ENCODE measurements at regions not wholly inside any gene's neighbourhood (a gene's known extent, or its start where the extent isn't known, plus 50 kb on each side); places are given as distances from the start of the nearest gene placed in this dataset.
"Not testable (repeated sequence)": the region's sequence is repeated elsewhere in the genome, so short reads cannot be mapped to it uniquely, and the experiment has no call there.

- peak; percentile 65 to 72 for DNase-seq (ENCODE audit: low read depth in 2 of 2)
Observed at GRCh38 chr12:115323223-115323905, 639.4 kb upstream of the TBX3 start.

- DNase-seq (ENCODE audit: low read depth in 2 of 2), result peak; percentile 62 to 65
Observed at GRCh38 chr12:115322275-115322674, 638.3 kb upstream of the TBX3 start.

- DNase-seq (ENCODE audit: low read depth in 2 of 2), result no peak
Observed at GRCh38 chr12:115320967-115321366, 637.0 kb upstream of the TBX3 start.

GRCh38 chr12:115320451-115320850, 636.5 kb upstream of the TBX3 start:
- no peak for DNase-seq (ENCODE audit: low read depth in 2 of 2)

DNA sequence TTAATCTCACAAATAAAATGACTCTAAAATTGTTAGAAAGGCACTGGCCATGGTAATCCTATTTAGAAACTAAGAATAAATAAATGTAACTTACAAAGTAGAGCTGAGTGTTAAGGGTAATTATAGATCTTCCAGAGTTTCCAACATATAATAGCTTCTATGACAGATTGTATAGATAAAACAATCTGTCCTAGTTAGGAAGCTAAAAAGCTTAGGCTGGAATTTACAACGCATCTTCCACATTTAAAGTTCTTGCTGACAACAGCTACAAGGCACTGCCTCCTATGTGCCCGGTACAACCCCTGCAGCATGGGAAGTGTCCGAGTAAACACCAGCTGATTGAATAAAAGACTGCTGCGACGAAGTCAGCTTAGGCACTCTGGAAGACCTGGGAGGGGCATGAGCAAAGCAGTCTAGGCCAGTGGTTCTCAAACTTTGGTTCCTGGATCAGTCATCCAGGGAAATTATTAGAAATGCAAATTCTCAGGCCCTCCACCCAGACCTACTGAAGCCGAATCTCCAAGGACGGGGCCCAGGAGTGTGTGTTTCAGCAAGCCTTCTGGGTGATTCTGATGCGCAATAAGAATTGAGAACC, 635.6 kb upstream of the TBX3 start:
- no peak for DNase-seq (ENCODE audit: low read depth in 2 of 2)

DNA sequence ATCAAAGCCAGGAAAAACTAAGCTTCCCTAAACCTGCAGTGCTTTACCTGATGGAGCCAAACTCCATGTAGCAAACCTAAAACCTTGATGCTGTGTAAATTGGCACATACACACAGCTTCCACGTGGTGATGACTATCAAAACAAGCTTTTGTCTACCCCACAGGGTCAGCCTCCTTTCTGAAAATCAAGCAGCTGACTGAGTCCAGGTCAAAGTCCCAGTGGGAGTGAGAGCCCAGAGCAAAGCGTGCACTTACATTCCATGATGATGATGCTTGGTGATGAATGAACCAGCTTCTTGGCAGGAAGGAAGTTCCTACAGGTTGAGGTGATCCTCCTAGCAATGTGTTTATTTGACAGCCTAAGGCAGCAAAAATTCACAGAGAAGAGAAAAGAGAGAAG, 630.0 kb upstream of the TBX3 start:
- peak; percentile 19 to 31 for DNase-seq (ENCODE audit: low read depth in 2 of 2)

- DNase-seq (ENCODE audit: low read depth in 2 of 2), result no peak
Observed at GRCh38 chr12:115312901-115313300, 628.9 kb upstream of the TBX3 start.

- no peak for DNase-seq (ENCODE audit: low read depth in 2 of 2)
Observed at GRCh38 chr12:115311875-115312274, 627.9 kb upstream of the TBX3 start.

DNA sequence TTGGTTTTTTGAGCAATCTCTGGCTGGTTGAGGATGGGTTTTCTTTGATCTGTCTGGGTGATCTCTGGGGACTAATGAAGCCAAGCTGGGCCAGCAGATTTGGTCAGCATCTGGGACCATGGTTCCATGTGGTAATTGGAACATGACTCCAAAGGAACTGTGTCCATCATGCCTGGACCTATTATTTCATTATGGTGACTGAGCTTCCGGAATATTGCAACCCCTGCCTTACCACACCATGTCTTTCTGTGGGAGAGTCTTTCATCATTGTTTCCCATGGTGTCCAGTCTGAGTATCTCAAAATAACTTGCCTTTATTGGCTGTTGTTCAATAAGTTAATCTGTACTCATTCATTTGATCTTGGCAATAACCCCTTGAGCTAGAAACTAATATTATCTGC, 624.9 kb upstream of the TBX3 start:
- no peak for DNase-seq (ENCODE audit: low read depth in 2 of 2)

- no peak for DNase-seq (ENCODE audit: low read depth in 2 of 2)
Observed at GRCh38 chr12:115306380-115306779, 622.4 kb upstream of the TBX3 start.

GRCh38 chr12:115305867-115306266, 621.9 kb upstream of the TBX3 start:
- no peak for DNase-seq (ENCODE audit: low read depth in 2 of 2)

- no peak for DNase-seq (ENCODE audit: low read depth in 2 of 2)
Observed at GRCh38 chr12:115305275-115305674, 621.3 kb upstream of the TBX3 start.

DNA sequence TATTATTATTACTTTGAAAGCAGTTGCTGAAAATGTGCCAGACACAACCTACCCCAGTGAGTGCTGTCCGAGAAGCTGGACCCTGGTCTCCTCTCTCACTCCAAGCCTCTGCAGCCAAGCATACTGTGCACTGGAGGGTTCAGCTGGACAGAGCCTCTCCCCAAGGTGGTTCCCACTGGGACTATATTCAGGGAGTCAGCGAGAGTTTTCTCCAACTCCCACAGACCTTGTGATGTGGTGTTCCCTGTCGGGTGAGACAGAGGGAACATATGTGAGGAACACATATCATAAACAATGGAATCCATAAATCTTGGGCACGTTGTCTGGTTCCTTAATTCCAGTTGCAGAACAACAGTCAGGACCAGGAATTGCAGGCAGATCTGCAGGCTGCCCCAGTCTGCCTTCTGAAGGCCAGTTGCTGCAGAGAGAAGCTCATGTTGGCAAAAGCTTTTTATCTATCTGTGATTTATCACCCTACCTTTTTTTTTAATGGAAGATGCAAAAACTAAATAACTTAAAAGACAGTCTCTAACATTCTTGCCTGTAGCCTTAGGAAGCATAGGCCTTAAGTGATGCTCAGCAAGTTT, 619.8 kb upstream of the TBX3 start:
- peak; percentile 17 to 21 for DNase-seq (ENCODE audit: low read depth in 2 of 2)

- DNase-seq (ENCODE audit: low read depth in 2 of 2), result no peak
Observed at GRCh38 chr12:115297445-115297844, 613.5 kb upstream of the TBX3 start.

- DNase-seq (ENCODE audit: low read depth in 2 of 2), result no peak
Observed at GRCh38 chr12:115296613-115297198, 612.7 kb upstream of the TBX3 start.

DNA sequence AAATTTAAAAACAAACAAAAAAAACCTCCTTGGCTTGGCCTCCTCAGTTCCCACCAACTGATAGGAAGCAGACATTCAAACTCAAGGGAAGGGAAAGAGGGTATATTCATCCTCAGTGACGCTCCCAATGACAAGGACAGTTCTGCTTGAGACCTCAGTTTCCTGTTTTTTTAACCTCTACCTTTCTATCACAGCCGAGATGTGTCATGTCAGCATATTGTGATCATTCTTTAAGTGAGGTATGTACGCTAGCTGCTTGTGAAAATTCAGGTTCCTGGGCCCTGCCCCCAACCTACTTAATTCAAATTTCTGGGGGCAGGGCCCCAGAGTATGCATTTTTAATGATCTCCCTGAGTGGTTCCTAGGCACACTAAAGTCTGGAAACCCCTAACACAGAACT, 611.9 kb upstream of the TBX3 start:
- no peak for DNase-seq (ENCODE audit: low read depth in 2 of 2)

GRCh38 chr12:115294453-115295133, 610.6 kb upstream of the TBX3 start:
- DNase-seq (ENCODE audit: low read depth in 2 of 2), result no peak

DNA sequence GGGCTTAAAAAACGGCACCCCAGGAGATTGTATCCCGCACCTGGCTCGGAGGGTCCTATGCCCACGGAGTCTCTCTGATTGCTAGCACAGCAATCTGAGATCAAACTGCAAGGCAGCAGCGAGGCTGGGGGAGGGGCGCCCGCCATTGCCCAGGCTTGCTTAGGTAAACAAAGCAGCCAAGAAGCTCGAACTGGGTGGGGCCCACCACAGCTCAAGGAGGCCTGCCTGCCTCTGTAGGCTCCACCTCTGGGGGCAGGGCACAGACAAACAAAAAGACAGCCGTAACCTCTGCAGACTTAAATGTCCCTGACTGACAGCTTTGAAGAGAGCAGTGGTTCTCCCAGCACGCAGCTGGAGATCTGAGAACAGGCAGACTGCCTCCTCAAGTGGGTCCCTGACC, 601.5 kb upstream of the TBX3 start:
- DNase-seq (ENCODE audit: low read depth in 2 of 2), result not testable (repeated sequence)

DNA sequence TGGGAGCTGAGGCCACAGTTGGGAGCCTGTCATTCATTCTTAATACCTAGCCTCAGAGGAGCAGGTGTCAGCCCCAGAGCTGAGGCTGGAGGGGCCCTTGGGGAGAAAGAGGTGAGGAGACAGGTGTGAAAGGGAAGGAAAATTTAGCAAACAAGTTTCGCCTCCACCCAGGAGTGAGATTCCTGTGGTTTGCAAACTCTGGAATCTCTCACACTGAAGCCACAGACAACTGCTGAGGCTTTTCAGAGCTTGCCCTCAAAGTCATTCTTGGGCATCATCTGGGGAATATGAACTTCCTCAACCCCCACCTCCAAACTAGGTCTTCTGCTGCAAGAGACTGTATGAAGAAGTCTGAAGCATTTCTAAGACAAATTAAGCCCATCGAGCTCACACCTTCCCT, 589.5 kb upstream of the TBX3 start:
- DNase-seq (ENCODE audit: low read depth in 2 of 2), result no peak

- no peak for DNase-seq (ENCODE audit: low read depth in 2 of 2)
Observed at GRCh38 chr12:115268451-115268850, 584.5 kb upstream of the TBX3 start.

- no peak for DNase-seq (ENCODE audit: low read depth in 2 of 2)
Observed at GRCh38 chr12:115267891-115268290, 583.9 kb upstream of the TBX3 start.

DNA sequence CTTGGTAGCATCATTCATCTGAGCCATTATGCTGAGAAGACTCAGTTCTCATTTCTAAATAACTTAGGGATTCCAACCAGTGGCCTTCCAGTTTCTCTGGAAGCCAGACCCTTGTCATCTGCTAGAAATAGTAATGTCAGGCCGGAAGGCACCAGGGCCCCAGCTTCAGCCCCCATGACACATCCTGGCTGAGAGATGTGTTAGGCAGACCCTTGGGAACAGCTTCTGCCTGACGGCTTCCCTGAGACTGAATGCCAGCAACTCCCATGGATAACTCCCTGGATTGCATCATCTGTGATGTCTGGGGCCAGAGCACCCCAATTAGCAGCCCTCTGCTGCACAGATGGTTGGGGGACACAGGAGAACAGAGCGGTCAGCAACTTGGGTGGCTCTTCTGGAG, 583.5 kb upstream of the TBX3 start:
- no peak for DNase-seq (ENCODE audit: low read depth in 2 of 2)
